Eye (tissue), 1 donor: ENCODE measurements at regions not wholly inside any gene's neighbourhood (a gene's known extent, or its start where the extent isn't known, plus 50 kb on each side); places are given as distances from the start of the nearest gene placed in this dataset.
A peak's percentile ranks its signal among the peaks of the same experiment; 100 is the strongest.

Experiments used
- DNase-seq: peaks from one replicate; pipeline ENCODE4 v3.0.0-alpha.2; 2015

DNA sequence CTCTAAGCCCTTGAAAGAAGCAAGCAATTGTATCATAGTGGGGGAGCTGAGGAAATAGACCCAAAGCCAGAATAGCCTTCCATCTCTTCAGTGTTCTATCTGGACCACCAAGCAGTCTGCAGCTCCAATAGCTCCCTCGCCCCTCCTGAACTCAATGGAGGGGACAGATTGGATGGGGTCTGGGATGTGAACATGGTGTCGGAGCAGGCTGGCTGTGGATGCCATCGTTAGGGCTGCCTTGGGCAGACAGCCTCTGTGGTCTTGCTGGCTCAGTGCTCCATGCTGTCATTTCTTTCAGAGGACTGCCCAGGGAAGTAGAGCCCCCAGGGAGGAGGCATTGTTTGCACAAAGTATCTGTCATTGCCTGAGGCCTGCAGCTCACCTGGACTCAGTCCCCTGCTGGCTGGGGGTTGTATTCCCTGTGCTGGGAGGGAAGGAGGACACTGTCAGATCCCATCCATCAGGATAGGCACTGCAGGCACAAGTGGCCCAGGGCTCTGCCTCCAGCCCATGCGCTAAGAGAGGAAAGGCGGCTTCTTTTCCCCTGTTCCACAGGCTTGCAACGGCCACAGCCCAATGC, 537.7 kb downstream of the BUD13 start:
- DNase-seq: peak; percentile 78

DNA sequence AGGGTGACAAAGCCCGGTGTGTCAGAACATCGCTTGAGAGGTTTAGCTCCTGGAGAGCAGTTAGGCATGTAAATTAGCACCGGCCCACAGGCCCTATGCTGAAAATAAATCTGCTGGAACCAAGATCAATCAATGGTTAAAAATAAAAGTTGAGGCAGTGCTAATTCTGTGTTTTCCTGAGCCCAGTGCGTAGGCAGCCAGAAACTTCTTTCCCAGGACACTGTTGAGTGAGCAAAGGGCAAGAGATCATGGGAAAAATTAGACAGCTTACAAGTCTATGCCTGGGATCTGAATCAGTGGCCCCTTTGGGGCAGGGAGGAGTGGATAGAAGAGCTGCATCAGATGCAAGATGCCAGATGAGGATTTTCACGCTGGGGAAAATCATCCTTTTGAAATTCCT, 539.2 kb downstream of the BUD13 start:
- DNase-seq: no peak

GRCh38 chr11:116232364-116232828, 540.4 kb downstream of the BUD13 start:
- DNase-seq: no peak

- no peak for DNase-seq
Observed at GRCh38 chr11:116231543-116231942, 541.2 kb downstream of the BUD13 start.

- DNase-seq: no peak
Observed at GRCh38 chr11:116230438-116230837, 542.3 kb downstream of the BUD13 start.

GRCh38 chr11:116229236-116229970, 543.4 kb downstream of the BUD13 start:
- no peak for DNase-seq

DNA sequence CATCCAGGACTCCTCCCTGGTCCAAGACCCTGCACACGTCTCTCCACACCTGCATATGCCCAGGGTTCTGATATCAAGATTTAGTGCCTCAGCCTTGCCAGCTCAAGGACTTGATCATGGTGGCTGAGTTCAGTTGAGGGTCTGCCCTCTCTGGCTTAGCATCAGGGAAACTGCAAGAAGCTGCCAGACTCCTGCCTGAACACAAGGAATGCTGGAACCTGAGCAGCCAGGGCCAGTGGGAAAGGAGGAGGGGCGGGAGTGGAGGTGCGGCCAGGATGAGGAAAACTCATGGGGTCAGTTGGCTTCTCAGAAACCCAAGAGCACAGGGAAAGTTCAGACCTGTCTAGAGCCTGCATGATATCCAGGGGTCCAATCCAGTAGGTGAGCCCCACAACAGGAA, 546.1 kb downstream of the BUD13 start:
- no peak for DNase-seq

DNA sequence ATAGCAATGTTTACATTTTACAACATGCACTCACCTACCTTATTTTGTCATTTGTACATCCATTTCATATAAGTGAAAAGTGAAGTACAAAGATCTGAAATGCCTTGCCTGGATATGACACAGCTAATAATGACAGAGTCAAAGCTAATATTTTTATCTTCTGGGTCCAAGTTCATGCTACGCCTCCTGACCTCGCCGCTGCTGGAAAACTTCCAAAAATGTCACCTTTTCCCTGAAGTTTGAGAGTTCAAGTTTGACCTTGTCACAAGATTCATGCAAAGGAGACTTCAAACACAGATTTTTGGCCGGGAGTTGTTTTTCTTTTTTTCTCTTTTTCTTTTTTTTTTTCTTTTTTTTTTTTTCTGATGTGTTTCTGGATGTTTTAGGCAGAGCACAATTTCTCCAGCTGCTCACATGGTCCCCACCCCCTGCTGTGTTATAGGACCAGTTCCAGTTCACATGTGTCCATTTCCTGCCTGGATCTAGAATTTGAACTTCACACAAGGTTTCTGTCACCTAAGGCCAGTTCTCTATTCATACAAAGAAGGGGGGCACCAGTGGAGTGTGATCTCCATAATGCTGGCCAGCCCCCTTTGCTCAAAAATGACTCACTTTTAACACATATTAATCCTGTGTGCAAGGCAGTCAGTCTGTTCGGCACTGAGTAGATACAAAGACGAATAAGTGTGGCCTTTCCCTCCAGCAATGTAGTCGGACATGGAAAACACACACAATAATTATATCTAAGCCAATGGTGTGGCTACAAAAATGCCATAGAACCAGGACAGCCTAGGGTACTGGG, 546.8 kb downstream of the BUD13 start:
- no peak for DNase-seq

- DNase-seq: no peak
Observed at GRCh38 chr11:116225236-116225635, 547.6 kb downstream of the BUD13 start.

DNA sequence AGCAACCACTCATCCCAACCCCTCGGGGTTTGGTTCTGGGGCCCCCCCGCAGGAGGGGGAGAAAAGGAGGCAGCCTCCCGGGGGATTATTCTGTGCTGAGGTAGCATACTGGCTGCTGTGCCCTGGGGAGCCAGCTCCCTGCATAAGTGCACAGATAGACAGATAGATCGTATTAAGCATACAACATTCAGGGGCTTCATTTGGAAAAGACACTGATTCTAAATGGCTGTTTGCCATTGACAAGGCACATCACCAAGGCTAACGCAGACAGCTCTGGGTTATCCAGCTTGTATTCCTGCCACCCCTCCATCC, 547.9 kb downstream of the BUD13 start:
- DNase-seq: no peak

GRCh38 chr11:116224154-116224888, 548.5 kb downstream of the BUD13 start:
- peak; percentile 68 for DNase-seq

DNA sequence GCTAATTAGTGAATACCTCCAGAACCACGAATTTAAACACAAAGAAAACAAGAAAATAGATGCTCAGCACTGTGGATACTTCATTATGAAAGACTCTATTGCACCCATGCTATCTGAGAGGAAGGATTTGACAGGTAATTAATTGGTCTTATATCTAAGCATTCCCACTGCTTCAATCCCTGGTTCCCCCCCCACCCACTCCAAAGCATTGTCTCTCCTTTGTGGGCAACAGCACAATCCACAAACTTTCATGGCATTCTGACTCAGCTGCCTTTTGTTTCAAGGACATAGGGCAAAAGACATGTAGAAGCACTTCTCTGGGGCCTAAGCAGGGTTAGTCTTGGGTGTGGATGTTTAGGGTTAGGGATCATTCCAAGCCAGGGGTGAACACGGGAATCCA, 551.4 kb downstream of the BUD13 start:
- DNase-seq: no peak

DNA sequence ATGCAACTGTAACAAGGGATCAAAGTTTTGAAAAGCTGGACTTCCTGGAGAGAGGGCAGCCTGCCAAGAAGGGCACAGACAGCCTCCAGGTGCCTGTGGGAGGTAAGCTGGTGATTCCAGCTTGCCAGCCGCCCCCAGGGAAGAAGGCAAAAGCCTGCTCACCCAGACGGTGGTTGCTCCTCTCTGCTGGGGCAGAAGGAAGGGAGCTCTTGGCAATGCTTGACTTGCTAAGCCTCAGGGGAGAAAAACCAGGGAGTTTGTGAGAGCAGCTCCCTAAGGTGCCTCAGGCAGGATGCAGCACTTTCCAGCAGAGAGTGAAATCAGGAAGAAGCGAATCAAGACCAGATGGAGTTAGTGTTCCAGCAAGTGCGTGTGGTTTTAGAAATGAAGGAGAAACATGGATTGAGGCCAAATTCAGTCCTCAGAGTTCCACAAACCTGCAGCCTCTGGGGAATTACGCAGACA, 553.6 kb downstream of the BUD13 start:
- peak; percentile 47 for DNase-seq

- DNase-seq: no peak
Observed at GRCh38 chr11:116217441-116217840, 555.3 kb downstream of the BUD13 start.

DNA sequence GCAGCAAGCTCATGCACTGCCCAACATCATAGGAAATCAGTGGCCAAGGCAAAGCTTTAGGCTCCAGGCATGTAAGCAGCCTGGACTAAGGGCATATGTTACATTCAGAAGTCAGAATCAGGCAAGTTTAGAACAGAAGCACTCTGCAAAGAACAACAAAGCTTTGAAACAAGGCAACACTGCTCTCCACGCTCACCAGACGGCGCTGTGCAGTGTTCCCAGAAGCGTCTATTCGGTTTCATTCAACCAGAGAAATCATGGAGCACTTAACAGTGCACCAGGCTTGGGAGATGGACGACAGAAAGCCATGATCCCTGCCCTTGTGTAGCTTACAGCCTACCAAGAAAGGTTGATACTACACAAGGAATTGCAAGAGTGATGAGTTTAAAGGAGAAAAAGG, 555.8 kb downstream of the BUD13 start:
- peak; percentile 83 for DNase-seq

DNA sequence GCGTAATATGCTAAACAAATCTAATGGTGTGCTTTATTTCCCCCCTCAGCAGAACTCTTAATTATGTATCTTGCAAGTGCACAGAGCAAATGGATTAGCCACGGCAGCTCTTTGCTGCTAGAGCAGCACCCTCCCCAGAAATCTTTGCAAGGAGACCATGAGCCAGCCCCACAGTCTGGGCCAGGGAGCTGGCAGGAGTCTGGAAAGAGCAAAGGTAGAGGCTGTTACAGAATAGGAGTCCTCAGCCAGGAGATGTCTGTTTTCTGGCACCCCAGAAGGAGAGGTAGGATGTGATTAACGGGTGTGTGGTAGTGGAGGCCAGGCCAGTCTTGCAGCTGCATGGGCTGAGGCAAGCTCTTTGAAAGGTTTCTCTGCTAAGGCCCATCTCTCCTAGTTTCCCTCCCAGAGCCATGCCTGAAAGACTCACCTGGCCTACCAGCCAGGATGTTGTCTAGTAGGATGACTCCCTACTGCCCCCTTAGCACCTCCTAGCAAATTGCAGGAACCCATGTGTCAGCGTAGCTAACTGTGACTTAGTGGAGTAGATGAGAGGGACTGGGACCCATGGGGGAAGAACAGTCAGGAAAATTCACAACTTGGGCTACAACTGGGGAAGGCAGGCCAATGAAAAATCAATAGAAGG, 557.2 kb downstream of the BUD13 start:
- DNase-seq: no peak

DNA sequence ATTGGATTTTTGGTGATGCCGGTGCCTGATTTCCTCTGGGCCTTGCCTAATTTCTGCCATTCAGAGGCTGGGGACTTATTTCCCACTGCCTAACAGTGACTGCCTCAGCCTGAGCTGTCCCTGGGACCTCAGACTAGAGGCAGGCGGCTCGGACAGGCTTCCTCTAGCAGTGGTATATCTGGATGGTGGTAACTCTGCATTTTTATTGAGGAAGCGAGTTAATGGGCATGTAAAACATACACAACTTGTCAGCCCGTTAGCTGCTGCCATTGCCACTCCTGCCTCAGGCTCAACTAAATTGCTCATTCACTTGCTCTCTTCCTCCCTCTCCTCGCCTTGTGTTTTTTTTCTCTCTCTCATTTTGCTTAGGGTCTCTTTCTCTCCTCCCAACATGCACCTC, 561.6 kb downstream of the BUD13 start:
- DNase-seq: no peak

GRCh38 chr11:116210663-116211062, 562.1 kb downstream of the BUD13 start:
- DNase-seq: no peak

GRCh38 chr11:116209255-116209654, 563.5 kb downstream of the BUD13 start:
- DNase-seq: no peak

DNA sequence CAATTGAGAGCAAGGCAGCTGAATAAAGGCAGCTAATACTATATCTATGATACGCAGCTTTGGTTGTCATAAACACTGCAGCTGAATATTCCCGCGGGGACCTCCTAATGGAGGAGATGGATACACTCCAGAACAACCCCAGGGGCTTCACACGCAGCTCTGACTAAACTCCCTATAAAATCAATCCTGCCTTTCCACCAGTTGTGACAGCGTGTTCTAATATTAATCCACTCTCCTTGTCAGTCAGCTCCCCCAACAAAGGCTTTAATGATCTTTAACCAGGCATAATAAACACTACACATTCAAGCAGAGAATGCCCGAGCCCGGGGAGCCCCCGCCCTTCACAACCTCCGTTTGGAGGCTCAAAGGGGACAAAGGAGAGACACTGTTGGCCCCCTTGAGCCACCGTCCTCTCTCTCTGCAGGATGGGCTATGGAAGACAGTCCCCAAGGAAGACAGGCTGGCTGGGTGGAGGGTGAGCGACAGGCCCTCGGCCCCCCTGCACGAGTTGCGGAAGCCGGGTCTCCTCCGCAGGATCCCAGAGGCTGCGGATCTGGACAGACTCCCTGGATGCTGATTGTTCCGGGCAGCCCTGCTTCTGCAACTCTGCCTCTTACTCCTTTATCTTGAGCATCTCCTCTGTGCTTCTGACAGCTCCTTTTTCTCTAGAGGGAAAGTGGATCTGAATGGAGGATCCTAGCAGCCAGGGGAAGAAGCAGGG, 565.2 kb downstream of the BUD13 start:
- peak; percentile 90 for DNase-seq

GRCh38 chr11:116207019-116207418, 565.8 kb downstream of the BUD13 start:
- DNase-seq: no peak

GRCh38 chr11:116202922-116203321, 569.9 kb downstream of the BUD13 start:
- DNase-seq: peak; percentile 86
